SK-N-SH (cell line): ENCODE measurements at regions not wholly inside any gene's neighbourhood (a gene's known extent, or its start where the extent isn't known, plus 50 kb on each side); places are given as distances from the start of the nearest gene placed in this dataset.

Experiments used
- CTCF ChIA-PET: fragments of 300-600, 350-600 bp; formaldehyde crosslinking; extraction: SDS; loops from one replicate; lab custom pipeline; 2021; lab: Yijun Ruan, JAX
- POLR2A ChIA-PET: fragments of 350-600 bp; sonication (Branson Sonifier 250); formaldehyde crosslinking; extraction: SDS; loops from one replicate; lab custom pipeline; 2020; ENCODE audit warnings: antibody characterized with exemption, inconsistent platforms; lab: Yijun Ruan, JAX
- DNase-seq: peaks from one replicate; pipeline ENCODE4 v3.0.0; 2012
- H2AFZ ChIP-seq: fragments of 200-600 bp; sonication (generic); 2 replicates; pipeline ENCODE4 v1.8.1; 2016; ENCODE audit warnings: antibody characterized with exemption, mild to moderate bottlenecking, low read depth
- H3F3A ChIP-seq: fragments of 200-600 bp; sonication (generic); replicated peaks from 2 replicates; pipeline ENCODE3; 2016; ENCODE audit warnings: antibody characterized with exemption, mild to moderate bottlenecking; ENCODE audit not compliant: insufficient read depth
- H3K27ac ChIP-seq, 2 experiments: fragments of 200-500 bp in 1 of 2; fragments of 200-600 bp in 1 of 2; sonication (Bioruptor generic) in 1 of 2; sonication (generic), shearing (Covaris generic) in 1 of 2; 2 replicates each; pipeline versions ENCODE4 v1.5.1 to v1.6.1; 2014 to 2016; ENCODE audit warnings: low read depth in 2 of 2, inconsistent platforms in 1 of 2, low read length in 1 of 2, mild to moderate bottlenecking in 1 of 2, mixed read lengths in 1 of 2
- H3K27me3 ChIP-seq: fragments of 200-600 bp; sonication (generic), shearing (Covaris generic); 2 replicates; pipeline ENCODE4 v1.6.1; 2016; ENCODE audit warnings: mixed run types; ENCODE audit not compliant: insufficient read depth
- H3K36me3 ChIP-seq, 2 experiments: fragments of 200-500 bp in 1 of 2; fragments of 200-600 bp in 1 of 2; sonication (Bioruptor generic) in 1 of 2; sonication (generic) in 1 of 2; replicated peaks in 1 of 2; 2 replicates each; pipeline versions ENCODE3 to v1.5.1; 2014 to 2016; ENCODE audit warnings: low read length in 1 of 2, mild to moderate bottlenecking in 1 of 2; ENCODE audit not compliant: insufficient read depth in 2 of 2, control insufficient read depth in 1 of 2
- H3K4me1 ChIP-seq, 2 experiments: fragments of 200-500 bp in 1 of 2; fragments of 200-600 bp in 1 of 2; sonication (Bioruptor generic) in 1 of 2; sonication (generic), shearing (Covaris generic) in 1 of 2; 2 replicates each; pipeline versions ENCODE4 v1.5.1 to v1.6.1; 2014 to 2016; ENCODE audit warnings: low read depth in 1 of 2, low read length in 1 of 2, mixed run types in 1 of 2; ENCODE audit not compliant: insufficient read depth in 2 of 2, control insufficient read depth in 1 of 2
- H3K4me2 ChIP-seq: fragments of 200-600 bp; sonication (generic), shearing (Covaris generic); 2 replicates; pipeline ENCODE4 v1.6.1; 2017; ENCODE audit warnings: mixed run types
- H3K4me3 ChIP-seq, 2 experiments: fragments of 200-500 bp in 1 of 2; fragments of 200-600 bp in 1 of 2; sonication (Bioruptor generic) in 1 of 2; sonication (generic), shearing (Covaris generic) in 1 of 2; 2 replicates each; pipeline versions ENCODE4 v1.5.1 to v1.8.1; 2014 to 2016; ENCODE audit warnings: low read depth in 2 of 2, inconsistent platforms in 1 of 2, low read length in 1 of 2, mild to moderate bottlenecking in 1 of 2, mixed read lengths in 1 of 2, moderate library complexity in 1 of 2
- H3K79me2 ChIP-seq: fragments of 200-600 bp; sonication (generic); 2 replicates; pipeline ENCODE4 v1.8.1; 2017; ENCODE audit warnings: mild to moderate bottlenecking; ENCODE audit not compliant: insufficient read depth
- H3K9ac ChIP-seq: fragments of 200-600 bp; sonication (generic); 2 replicates; pipeline ENCODE4 v1.6.1; 2017; ENCODE audit warnings: mixed run types
- H3K9me2 ChIP-seq: fragments of 200-600 bp; sonication (generic); 2 replicates; pipeline ENCODE4 v1.6.1; 2017; ENCODE audit warnings: mixed run types
- H3K9me3 ChIP-seq: fragments of 200-600 bp; sonication (generic); 2 replicates; pipeline ENCODE4 v1.6.1; 2017; ENCODE audit warnings: mixed run types, mild to moderate bottlenecking, moderate library complexity
- H4K20me1 ChIP-seq: fragments of 200-600 bp; sonication (generic); 2 replicates; pipeline ENCODE4 v1.6.1; 2017; ENCODE audit warnings: mild to moderate bottlenecking, mixed run types; ENCODE audit not compliant: insufficient read depth
- CTCF ChIP-seq: fragments of 200-600 bp; sonication (generic); IDR thresholded peaks from 2 replicates; pipeline ENCODE4 v1.6.1; 2017; ENCODE audit warnings: antibody characterized with exemption, mild to moderate bottlenecking, moderate library complexity
- EZH2phosphoT487 ChIP-seq: fragments of 200-600 bp; sonication (generic); IDR thresholded peaks from 2 replicates; pipeline ENCODE4 v1.6.1; 2017; ENCODE audit warnings: low read depth, mixed run types, mild to moderate bottlenecking, antibody characterized with exemption, moderate library complexity, borderline replicate concordance
- FOXM1 ChIP-seq: IDR thresholded peaks from 2 replicates; pipeline ENCODE4 v1.4.0; 2012; ENCODE audit warnings: low read depth, mild to moderate bottlenecking
- JUND ChIP-seq: IDR thresholded peaks from 2 replicates; pipeline ENCODE4 v1.4.0; 2012
- MAX ChIP-seq: IDR thresholded peaks from 2 replicates; pipeline ENCODE4 v1.4.0; 2012; ENCODE audit warnings: low read depth
- MEF2A ChIP-seq: IDR thresholded peaks from 2 replicates; pipeline ENCODE4 v1.4.0; 2012; ENCODE audit warnings: low read depth, borderline replicate concordance
- MXI1 ChIP-seq: IDR thresholded peaks from 2 replicates; pipeline ENCODE4 v1.6.1; 2012; ENCODE audit warnings: mild to moderate bottlenecking, low read depth, low read length, improper control_type of control experiment
- NFIC ChIP-seq: IDR thresholded peaks from 2 replicates; pipeline ENCODE4 v1.4.0; 2012; ENCODE audit warnings: borderline replicate concordance
- RAD21 ChIP-seq: IDR thresholded peaks from 2 replicates; pipeline ENCODE4 v1.6.1; 2012; ENCODE audit warnings: mild to moderate bottlenecking, low read length
- REST ChIP-seq: IDR thresholded peaks from 2 replicates; pipeline ENCODE4 v1.6.1; 2012; ENCODE audit warnings: mild to moderate bottlenecking, low read depth, low read length, moderate library complexity
- TCF12 ChIP-seq: IDR thresholded peaks from 2 replicates; pipeline ENCODE4 v1.4.0; 2012
- TEAD4 ChIP-seq: IDR thresholded peaks from 2 replicates; pipeline ENCODE4 v1.4.0; 2012; ENCODE audit warnings: mild to moderate bottlenecking, borderline replicate concordance; ENCODE audit not compliant: insufficient read depth
- WGBS: methylation state at CpG from one replicate; pipeline ENCODE4 v1.1.6; 2017; ENCODE audit warnings: low lambda C conversion rate; 5-methylcytosine and 5-hydroxymethylcytosine counted together

- TF ChIP-seq RAD21 (0 out of 2 replicates have a peak, but pooled peaks have one; percentile 15), TCF12 (no peak; the same call in 1 of the 2 replicates), NFIC (no peak), TEAD4 (no peak), CTCF (peak; percentile 55), REST (no peak), FOXM1 (0 out of 2 replicates have a peak, but pooled peaks have one; percentile 7), MXI1 (no peak), MEF2A (no peak), JUND (no peak)
Observed at GRCh38 chr1:65527707-65528503, 107.4 kb downstream of the LEPR start (continued).

- no peaks in the 10 kb centered on the region for H3K9me2 ChIP-seq
- peaks cover 11% of the 10 kb centered on the region for H3F3A ChIP-seq
- H3K4me1 ChIP-seq, result peaks cover 0 to 6% of the 10 kb centered on the region in 2 experiments; a peak in 2 of 4 replicates
- no peak overlapping the region for H3K4me2 ChIP-seq
- no peaks in the 10 kb centered on the region for H3K9me3 ChIP-seq
- 38% methylated on average over 4 of the region's 4 CpGs for WGBS
- ChIA-PET CTCF (interaction anchor here (0.8 kb wide), 1 partner anchor 72 kb away, joined by 3 read pairs; no protein-coding TSS in a partner anchor), POLR2A (no interaction called here)
- H3K27me3 ChIP-seq, result no peaks in the 10 kb centered on the region
- H3K9ac ChIP-seq, result no peak overlapping the region
- H4K20me1 ChIP-seq, result no peaks in the 10 kb centered on the region
- no peaks in the 10 kb centered on the region for H3K36me3 ChIP-seq
- H3K79me2 ChIP-seq, result no peaks in the 10 kb centered on the region
- H2AFZ ChIP-seq, result no peak overlapping the region
- TF ChIP-seq TEAD4 (no peak), MAX (no peak), EZH2phosphoT487 (no peak), FOXM1 (no peak)
- no peak overlapping the region for H3K4me3 ChIP-seq
- DNase-seq, result no peak
- no peak overlapping the region for H3K27ac ChIP-seq
Observed at GRCh38 chr1:65531972-65532570, 111.6 kb downstream of the LEPR start.
